ENCODE measurements at regions not wholly inside any gene's neighbourhood (a gene's known extent, or its start where the extent isn't known, plus 50 kb on each side); places are given as distances from the start of the nearest gene placed in this dataset.

DNA sequence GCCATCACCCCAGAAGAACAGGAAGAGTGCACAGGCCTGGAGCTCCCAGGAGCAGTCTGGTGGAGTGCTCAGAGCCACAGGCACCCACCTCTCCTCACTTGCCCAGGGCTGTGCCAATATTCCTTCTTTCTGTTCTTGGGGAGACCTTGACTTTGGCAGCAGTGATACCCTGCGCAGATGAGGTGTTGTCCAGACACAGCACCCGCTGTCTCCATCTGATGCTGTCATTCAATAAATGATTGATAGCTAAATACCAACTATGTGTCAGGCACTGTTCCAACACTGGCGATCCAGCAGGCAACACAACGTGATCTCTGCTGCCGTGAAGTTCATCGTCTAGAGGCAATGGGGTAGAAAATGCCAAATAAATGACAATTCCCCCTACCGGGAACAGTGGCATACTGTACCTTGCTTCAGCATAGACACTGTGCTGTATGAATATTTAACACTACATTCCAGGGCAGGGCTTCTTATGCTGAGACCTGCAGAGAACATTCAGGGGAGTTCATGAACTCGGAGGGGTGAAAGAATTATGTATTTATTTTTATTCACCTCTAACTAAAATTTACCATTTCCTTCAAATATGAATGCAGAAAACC is 320.5 kb upstream of the NCKAP5 start:
- no peak overlapping the region for H3K14ac ChIP-seq (ENCODE audit: insufficient read length)
- no peak overlapping the region for H2BK5ac ChIP-seq (ENCODE audit: low read depth, low read length)
- no peaks in the 10 kb centered on the region for H3K27me3 ChIP-seq (replicated peaks in 1 of 4; ENCODE audit: control insufficient read depth in 3 of 4, extremely low read depth in 1 of 4, insufficient read depth in 3 of 4, low read length in 3 of 4)
- H3K4me3 ChIP-seq (ENCODE audit: extremely low read depth in 1 of 4, insufficient read depth in 2 of 4, low read depth in 3 of 4, low read length in 4 of 4) = no peak overlapping the region
- no peaks in the 10 kb centered on the region for H3K23me2 ChIP-seq (ENCODE audit: low read depth, low read length)
- H3K79me1 ChIP-seq (ENCODE audit: low read depth, low read length) = no peaks in the 10 kb centered on the region
- H4K20me1 ChIP-seq (replicated peaks in 1 of 2; ENCODE audit: control insufficient read depth in 1 of 2, insufficient read depth in 2 of 2, low read length in 2 of 2) = no peaks in the 10 kb centered on the region
- H2BK15ac ChIP-seq (ENCODE audit: low read length) = no peak overlapping the region
- H4K5ac ChIP-seq (ENCODE audit: insufficient read length, low read depth, low read length) = no peak overlapping the region
- no peak overlapping the region for H2BK12ac ChIP-seq (ENCODE audit: low read depth, low read length)
- ChIA-PET CTCF (ENCODE audit: partially characterized antibody) (interaction anchor here (0.8 to 3.3 kb wide), 6 partner anchors 10 to 523 kb away, joined by 3 to 18 read pairs (median 6); no protein-coding TSS in a partner anchor), POLR2A (ENCODE audit: partially characterized antibody) (no interaction called here)
- peaks cover 0 to 5% of the 10 kb centered on the region in 2 experiments; a peak in 1 of 4 replicates for H3K9me3 ChIP-seq (ENCODE audit: insufficient read depth in 2 of 2, low read depth in 1 of 2, low read length in 1 of 2)
- whole genome bisulfite sequencing, 2 experiments (ENCODE audit: extremely low coverage in 1 of 2, insufficient coverage in 1 of 2, insufficient read length in 1 of 2, insufficient replicate concordance in 2 of 2, low coverage in 1 of 2, low lambda C conversion rate in 2 of 2, missing lambda C conversion rate in 1 of 2) = 90% methylated on average over 8 of the region's 8 CpGs; no CpG with 5 or more reads in 1 of the 2 experiments
- no peak overlapping the region for H2AK5ac ChIP-seq (ENCODE audit: low read depth, low read length)
- H4K8ac ChIP-seq (ENCODE audit: extremely low read depth, insufficient read depth, low read length) = no peak overlapping the region; the same call in 1 of the 2 replicates
- no peak overlapping the region for H3K18ac ChIP-seq (ENCODE audit: extremely low read depth, low read length)
- H3K79me2 ChIP-seq (ENCODE audit: control insufficient read depth in 1 of 2, insufficient read depth in 2 of 2, low read length in 2 of 2) = no peaks in the 10 kb centered on the region
- no peak for DNase-seq (ENCODE audit: low read depth in 1 of 2, low spot score in 2 of 2)
- no peak overlapping the region for H4K91ac ChIP-seq (replicated peaks; ENCODE audit: insufficient read length, low read length)
- H2BK120ac ChIP-seq (replicated peaks; ENCODE audit: low read depth, low read length) = no peak overlapping the region
- H3K27ac ChIP-seq (ENCODE audit: low read depth, low read length) = no peak overlapping the region
- H3K4ac ChIP-seq (replicated peaks; ENCODE audit: insufficient read length, low read depth, low read length) = no peak overlapping the region
- no peak overlapping the region for H3K9ac ChIP-seq (replicated peaks in 1 of 4; ENCODE audit: extremely low read depth in 1 of 4, low read depth in 3 of 4, low read length in 3 of 4)
- no peak for FAIRE-seq
- H3K56ac ChIP-seq (replicated peaks; ENCODE audit: insufficient read length, low read depth, low read length) = no peak overlapping the region
- no peaks in the 10 kb centered on the region for H3K36me3 ChIP-seq (ENCODE audit: control insufficient read depth in 2 of 4, insufficient read depth in 4 of 4, low read length in 3 of 4)
- H3K4me2 ChIP-seq (ENCODE audit: insufficient read depth in 1 of 2, low read depth in 2 of 2, low read length in 2 of 2) = no peak overlapping the region
- H3K23ac ChIP-seq (ENCODE audit: insufficient read length) = no peak overlapping the region
- H3K4me1 ChIP-seq (replicated peaks in 1 of 4; ENCODE audit: control insufficient read depth in 3 of 4, insufficient read depth in 4 of 4, low read length in 3 of 4) = peaks cover 0 to 3% (median 2%) of the 10 kb centered on the region in 4 experiments; a peak in 3 of 7 replicates
- no peak overlapping the region for H2AFZ ChIP-seq (ENCODE audit: low read length)
- no peak overlapping the region for H2BK20ac ChIP-seq (ENCODE audit: low read length)
- no peak for TF ChIP-seq POLR2A (IDR thresholded peaks at IDR 0.05; ENCODE audit: control extremely low read depth in 1 of 2, low read depth in 2 of 2, low read length in 2 of 2)

All from H1 (cell line).